Heart left ventricle (tissue), 13 donors: ENCODE measurements at regions not wholly inside any gene's neighbourhood (a gene's known extent, or its start where the extent isn't known, plus 50 kb on each side); places are given as distances from the start of the nearest gene placed in this dataset.

Source experiments
- POLR2A ChIP-seq, 2 donors: fragments of 450-650 bp; IDR thresholded peaks; one replicate each; pipeline ENCODE4 v1.6.1; 2017; ENCODE audit warnings: antibody characterized with exemption in 2 of 2, mild to moderate bottlenecking in 2 of 2, moderate library complexity in 2 of 2
- TF ChIP-seq, protein P1 (sequence below), 12 donors: fragments of 200-600 bp; sonication (generic) in 4 of 12; IDR thresholded peaks; one replicate each; pipeline versions ENCODE4 v1.5.0 to v1.8.0; 2018 to 2022; ENCODE audit warnings: antibody characterized with exemption in 12 of 12, mild to moderate bottlenecking in 5 of 12
- donor health status: ischemic (EF 13 %, LVEDD 7.1; RV severe dilation, severe dysfunction).
- donor health status: DM: no; HTN: yes; CAD: no.
- donor health status: DM: no; HTN: no; CAD: no.
- donor health status: ischemic (EF 25% LVEDD 6.9; RV normal size, moderate dysfunction).
- donor health status: ischemic (EF 25% LVEDD 5.7; RV mildly dilated, moderate dysfunction).
- donor health status: ischemic (EF 35%, LVEDD 5.7; RV mildly dilated, moderate dysfunction).
- donor health status: nonischemic (EF 11% LVEDD 7.7; RV severe dilation, severe dysfunction).
- donor health status: DM: yes; HTN: yes; CAD: no.
- donor health status: PGD.
- donor health status: ischemic (EF 29% LVEDD 5.4; RV normal size, mild dysfunction).
- donor health status: nonischemic (EF 23%, LVEDD 6.1; RV moderate dilation, normal function).

DNA sequence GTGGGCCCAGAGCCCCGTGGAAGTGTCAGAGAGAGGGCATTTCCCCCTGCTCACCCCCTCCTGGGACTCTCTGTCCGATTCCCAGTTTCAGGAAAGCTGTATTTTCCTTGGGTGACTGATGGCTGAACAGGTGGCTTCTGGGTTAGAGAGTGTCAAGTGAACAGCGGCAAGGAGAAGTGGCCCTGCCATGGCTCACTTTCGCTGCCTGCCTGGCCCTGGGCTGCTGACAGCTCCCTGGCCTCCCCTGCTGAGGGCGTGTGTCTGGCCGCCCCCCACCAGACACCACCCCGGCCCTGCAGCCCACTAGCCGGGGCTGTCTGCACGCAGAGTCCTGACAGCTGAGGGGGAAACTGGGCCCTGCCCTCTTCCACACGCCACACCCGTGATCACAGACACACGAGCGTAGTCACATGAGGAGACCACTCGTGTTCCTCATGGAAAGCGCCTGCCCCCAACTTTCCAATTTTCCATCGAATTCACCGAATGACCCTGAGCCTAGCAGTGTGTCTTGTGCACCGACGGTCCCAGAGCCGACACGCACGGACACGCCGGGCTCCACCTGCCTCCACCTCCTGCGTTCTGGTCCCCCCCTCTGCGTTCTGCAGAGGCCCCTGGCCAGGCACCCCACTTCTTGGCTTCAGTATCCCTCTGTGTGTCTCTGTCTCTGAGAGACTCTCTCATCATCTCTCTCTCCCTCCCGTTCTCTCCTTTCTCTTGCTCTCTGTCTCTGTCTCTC is 60.6 kb upstream of the CASZ1 start:
- TF ChIP-seq, protein P1, sequence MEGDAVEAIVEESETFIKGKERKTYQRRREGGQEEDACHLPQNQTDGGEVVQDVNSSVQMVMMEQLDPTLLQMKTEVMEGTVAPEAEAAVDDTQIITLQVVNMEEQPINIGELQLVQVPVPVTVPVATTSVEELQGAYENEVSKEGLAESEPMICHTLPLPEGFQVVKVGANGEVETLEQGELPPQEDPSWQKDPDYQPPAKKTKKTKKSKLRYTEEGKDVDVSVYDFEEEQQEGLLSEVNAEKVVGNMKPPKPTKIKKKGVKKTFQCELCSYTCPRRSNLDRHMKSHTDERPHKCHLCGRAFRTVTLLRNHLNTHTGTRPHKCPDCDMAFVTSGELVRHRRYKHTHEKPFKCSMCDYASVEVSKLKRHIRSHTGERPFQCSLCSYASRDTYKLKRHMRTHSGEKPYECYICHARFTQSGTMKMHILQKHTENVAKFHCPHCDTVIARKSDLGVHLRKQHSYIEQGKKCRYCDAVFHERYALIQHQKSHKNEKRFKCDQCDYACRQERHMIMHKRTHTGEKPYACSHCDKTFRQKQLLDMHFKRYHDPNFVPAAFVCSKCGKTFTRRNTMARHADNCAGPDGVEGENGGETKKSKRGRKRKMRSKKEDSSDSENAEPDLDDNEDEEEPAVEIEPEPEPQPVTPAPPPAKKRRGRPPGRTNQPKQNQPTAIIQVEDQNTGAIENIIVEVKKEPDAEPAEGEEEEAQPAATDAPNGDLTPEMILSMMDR (IDR thresholded peaks at IDR 0.05), result no peak
- no peak for TF ChIP-seq POLR2A (IDR thresholded peaks at IDR 0.05)
